CD4-positive, alpha-beta T cell treated with Interleukin-6 at 100 ng/mL for 8 hours (primary cell): ENCODE measurements at regions not wholly inside any gene's neighbourhood (a gene's known extent, or its start where the extent isn't known, plus 50 kb on each side); places are given as distances from the start of the nearest gene placed in this dataset.
A peak's percentile ranks its signal among the peaks of the same experiment; 100 is the strongest.

Experiments
- DNase-seq: peaks from one replicate; pipeline ENCODE4 v3.0.0-alpha.2; 2020; ENCODE audit warnings: mixed read lengths, low spot score

DNA sequence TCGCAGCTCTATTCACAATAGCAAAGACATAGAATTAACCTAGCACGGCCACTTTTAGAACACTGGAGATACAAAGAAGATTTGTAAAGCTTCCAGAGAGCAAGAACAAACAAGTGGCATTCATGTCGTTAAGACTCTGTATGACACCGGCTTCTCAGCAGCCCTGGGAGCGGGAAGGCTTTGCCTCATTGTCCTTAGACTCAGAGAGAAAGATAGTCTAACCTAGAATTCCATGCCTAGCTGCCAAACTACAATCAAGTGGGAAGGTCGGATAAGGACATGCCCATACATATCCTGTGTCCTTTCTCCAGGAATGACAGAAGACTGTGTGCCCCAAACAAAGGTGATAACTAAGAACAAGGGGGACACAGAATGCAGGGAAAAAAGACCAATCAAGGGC, 1038.3 kb downstream of the BCL11B start:
- DNase-seq = no peak

DNA sequence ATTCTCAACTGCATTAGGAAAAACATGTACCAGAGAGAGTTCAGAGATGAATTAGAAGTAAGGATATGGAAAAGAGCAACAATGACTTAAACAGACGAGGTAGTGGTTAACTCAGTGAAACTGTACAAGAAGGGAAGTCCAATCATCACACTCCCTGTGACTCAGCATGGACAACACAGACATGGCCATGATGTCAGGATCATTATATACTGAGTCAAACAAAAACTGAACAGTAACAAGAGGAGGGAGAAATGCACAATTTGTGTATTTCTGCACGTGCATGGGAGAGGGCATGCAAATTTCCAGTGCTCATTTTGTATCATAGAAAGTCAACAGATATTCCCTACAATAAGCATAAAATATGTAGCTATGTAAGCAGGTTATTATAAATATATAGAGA, 1037.8 kb downstream of the BCL11B start:
- no peak for DNase-seq

- DNase-seq = no peak
Observed at GRCh38 chr14:98236314-98236713, 1035.7 kb downstream of the BCL11B start.

- DNase-seq = peak; percentile 9
Observed at GRCh38 chr14:98237939-98238338, 1034.1 kb downstream of the BCL11B start.

DNA sequence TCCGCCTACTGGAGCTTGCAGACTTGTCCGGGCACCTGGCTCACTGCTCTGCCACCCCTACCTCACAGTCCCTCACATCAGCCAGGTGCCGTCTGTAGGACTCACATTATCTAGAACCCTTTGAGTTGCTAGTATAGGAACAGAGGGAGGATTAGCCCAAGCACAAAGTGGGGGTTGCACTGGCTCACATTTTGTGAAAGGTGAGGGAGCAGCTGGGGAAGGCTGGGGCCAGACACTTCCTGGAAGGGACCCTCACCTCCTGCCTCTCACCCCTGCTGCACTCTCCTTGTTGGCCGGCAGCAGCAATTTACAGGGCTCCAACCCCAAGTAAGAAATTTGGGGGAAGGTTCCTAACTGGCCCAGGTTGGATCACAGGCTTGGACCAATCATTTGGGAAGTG, 1031.6 kb downstream of the BCL11B start:
- no peak for DNase-seq

DNA sequence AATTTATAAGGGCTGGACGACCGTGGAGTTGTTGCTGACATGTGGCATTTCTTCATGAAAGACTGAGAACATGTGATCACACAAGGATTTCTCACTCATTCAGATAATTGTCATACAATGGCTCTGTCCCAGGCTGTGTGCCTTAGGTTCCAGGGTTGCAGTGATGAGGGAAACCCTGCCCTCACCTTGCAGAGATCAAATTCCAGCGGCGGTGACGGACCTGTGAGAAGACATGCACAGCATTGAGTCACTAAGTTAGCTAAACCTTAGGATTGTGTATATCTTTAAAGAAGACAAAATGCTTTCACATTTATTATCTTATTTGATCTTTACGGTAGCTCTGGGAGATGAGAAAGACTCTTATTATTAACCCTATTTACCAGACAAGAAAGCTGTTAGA, 1029.1 kb downstream of the BCL11B start:
- DNase-seq = no peak

DNA sequence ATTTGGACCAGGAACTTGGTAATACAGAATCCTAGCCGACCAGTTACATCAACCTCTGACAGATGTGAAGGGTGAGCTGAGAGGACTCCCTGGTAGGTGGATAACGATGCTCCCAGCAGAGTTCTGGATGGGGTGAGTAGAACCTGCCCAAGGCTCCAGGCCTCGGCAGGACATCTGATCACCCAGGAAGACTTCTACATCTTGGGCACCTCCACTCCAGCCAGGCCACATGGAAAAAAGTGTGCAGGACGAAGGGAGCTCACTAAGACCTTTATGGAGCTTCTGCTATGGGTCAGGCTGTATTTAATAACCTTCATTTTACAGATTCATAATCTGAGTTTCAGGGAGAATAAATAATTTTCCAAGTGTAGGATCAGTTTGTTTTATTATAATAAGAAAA, 1028.7 kb downstream of the BCL11B start:
- no peak for DNase-seq

DNA sequence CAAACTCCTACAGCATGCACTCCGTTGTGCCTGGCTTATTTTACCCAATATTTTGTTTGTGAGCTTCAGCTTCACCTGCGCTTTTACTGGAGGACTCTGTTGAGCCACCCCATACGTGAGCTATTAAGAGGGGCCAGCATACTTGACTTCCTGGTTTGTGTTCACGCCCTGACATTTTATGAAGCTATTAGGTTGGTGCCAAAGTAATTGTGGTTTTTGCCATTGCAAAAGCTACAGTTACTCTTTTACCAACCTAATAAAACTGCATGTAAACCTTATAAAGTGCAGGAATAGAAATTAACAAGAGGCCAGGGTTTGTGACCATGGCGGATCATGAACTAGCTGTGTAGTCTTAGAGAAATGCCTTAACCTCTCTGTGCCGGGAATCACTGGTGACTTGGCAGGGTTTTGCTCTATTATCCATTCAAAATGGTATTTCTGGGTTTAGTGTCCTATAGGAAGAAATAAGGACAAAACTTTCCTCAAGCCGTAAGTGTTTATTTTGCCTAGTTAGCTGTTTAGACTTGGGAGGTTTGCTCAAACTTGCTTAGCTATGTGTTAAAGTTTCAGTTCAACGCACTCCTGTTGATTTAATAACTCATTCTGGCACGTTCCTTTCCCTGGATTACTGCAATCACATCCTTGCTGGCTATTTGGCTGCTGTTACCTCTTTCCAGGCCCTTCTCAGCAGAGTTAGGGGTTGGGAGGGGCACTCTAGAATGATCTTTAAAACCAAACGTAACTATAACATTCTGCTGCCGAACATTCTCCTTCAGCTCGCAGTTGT, 1027.6 kb downstream of the BCL11B start:
- DNase-seq = no peak

- no peak for DNase-seq
Observed at GRCh38 chr14:98244966-98245569, 1026.9 kb downstream of the BCL11B start.

- no peak for DNase-seq
Observed at GRCh38 chr14:98249057-98249456, 1022.9 kb downstream of the BCL11B start.

DNA sequence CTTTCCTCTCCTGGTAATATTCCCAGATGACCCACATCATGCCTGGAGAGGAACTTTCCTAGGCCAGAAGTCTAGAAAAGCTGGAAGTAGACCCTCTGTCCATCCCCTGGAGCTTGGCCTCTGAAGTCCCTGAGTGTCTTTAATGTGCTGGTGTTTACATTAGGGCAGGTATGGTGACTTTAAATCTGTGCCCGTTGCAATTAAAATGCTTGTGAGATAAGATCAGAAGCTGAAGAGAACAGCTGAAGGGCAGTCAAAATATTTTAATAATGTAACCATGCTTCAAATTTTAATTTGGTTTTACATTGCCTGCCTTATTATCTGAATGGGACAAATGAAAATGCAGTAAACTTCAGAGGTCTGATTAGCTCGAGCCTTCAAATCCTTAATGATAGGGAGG, 1022.5 kb downstream of the BCL11B start:
- DNase-seq = no peak

DNA sequence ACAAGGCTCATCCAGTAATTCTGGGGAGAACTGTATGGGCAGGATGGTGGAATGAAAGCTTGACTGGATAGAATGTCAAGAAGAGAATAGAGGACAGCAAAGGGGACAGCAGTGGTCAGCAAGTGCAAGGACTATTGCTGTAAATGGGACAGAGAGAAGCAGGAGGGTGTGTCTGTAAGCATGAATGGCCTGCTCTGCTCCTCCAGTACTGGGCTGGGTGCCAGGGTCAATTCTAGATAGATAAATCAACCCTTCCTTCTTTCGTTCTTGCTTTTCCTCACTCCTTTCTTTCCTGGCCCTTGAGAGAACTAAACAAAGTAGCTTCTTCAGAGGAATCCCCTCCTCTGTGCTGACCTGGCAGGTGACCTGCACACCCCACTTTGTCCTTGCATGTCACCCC, 1019.2 kb downstream of the BCL11B start:
- DNase-seq = no peak

DNA sequence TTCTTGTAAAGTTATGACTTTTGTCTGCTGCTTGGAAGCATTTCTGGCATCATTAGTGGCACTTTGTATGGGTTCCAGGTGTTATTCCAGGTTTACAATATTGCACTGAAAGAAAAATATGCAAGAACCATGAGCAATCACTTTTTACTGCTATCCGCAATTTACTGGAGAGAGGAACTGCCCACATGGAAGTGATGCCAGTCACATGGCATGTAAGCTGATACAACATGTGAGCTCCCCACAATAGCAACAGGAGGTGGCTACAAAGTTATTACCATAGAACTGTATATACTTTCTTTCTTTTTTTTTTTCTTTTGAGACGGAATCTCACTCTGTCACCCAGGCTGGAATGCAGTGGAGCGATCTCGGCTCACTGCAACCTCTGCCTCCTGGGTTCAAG, 1012.1 kb downstream of the BCL11B start:
- no peak for DNase-seq

GRCh38 chr14:98262566-98262965, 1009.4 kb downstream of the BCL11B start:
- DNase-seq = no peak

DNA sequence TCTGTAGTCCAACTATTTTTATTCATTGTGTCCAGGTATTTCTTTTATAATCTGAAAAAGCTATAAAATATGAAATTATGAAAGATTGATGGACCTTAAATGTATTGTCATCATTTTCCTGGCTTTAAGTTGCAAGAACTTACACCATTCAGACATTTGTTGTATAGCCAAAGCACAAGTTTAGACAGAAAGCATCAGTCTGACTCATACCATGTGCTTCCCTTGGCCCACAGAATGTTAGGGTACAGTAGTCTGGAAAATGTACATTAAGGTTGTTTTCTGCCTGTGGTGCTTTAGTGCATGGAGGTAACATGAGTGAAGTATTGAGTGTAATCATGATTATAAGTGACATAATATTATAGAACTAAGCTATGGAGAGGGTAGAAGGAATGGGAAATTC, 1002.5 kb downstream of the BCL11B start:
- no peak for DNase-seq

- no peak for DNase-seq
Observed at GRCh38 chr14:98270201-98270600, 1001.8 kb downstream of the BCL11B start.

DNA sequence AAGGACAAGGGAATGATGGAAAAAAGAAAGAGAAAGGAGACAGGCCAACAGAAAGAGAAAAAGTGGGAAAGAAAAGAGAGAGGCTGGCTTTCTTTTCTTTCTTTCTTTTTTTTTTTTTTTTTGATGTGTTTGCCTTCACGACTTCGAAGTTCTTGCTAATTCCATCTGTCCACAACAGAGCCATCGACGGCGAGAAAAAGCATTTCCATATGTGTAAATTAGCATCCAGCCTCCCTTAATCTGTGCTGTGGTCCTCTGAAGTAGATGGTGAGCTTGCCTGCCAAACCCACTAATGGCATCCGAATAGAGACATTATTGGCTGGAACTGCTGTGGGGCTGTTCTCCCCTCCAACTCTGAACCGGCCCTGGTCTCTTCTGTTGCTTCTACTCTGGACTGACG, 997.4 kb downstream of the BCL11B start:
- no peak for DNase-seq

DNA sequence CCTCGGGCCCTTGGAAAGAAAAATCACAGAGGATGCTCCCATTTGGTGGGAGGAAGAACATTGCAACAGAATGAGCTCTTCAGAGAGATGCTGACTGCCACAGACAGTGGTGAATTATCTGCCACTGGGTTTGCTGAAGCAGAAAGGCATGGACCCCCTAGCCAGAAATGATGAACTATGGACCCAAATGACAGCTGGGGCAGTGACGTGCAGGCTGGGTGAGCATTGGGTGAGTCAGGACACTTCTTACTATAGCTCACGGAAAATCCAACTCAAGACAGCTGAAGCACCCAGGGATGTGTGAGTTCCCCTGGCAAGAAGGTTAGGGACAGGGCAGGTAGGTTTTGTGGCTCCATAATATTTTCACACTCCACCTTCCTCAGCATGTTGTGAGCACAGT, 993.2 kb downstream of the BCL11B start:
- DNase-seq = no peak

DNA sequence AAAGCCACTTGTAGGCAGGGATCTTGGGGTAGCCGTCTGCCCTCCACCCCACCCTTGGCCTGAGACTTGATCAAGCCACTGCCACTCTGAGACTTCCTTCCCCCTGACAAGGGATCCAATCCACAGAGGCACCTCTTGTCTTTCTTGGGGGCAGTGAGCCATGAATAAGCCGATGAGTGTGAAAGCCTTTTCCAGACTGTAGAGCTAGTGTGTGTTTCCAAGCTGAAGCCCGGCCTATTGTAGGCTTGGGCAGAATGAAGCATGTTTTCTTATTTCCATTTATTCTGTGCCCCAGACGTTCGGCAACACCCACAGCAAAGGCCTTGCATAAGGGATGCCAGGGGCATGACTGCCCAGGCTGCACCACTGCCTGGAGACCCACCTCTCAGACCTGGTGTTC, 991.6 kb downstream of the BCL11B start:
- no peak for DNase-seq

DNA sequence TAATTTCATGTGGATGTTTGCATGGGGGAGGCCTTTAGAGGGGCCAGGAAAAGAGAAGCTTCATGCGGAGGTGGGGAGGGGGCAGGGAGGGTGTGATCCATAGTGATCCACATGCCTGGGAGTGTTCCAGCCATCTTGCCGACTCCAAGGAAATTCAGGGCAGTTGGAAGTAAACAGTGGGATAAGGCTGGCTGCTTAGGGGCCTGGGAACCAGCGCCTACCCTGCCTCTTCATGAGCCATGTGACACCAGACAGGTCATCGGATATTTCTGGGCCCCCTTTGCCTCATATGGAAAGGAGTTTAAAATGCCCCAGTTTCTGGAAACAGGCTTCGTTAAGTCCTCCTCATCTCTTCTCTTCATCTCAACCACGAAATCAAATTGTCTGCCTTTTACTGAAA, 983.2 kb downstream of the BCL11B start:
- DNase-seq = no peak

DNA sequence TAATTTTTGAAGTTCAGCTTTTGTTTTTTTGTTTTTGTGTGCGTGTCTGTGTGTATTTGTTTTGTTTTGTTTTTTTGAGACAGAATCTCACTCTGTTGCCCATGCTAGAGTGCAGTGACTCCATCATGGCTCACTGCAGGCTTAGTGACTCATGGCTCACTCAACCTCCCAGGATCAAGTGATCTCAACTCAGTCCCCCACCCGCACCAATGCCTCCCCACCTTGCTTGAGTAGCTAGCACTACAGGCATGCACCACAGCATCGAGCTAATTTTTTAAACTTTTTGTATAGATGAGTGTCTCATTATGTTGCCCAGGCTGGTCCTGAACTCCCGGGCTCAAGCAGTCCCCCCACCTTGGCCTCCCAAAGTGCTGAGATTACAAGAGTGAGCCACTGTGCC, 981.4 kb downstream of the BCL11B start:
- no peak for DNase-seq

GRCh38 chr14:98292191-98292590, 979.8 kb downstream of the BCL11B start:
- DNase-seq = no peak

- no peak for DNase-seq
Observed at GRCh38 chr14:98293576-98293975, 978.4 kb downstream of the BCL11B start.

DNA sequence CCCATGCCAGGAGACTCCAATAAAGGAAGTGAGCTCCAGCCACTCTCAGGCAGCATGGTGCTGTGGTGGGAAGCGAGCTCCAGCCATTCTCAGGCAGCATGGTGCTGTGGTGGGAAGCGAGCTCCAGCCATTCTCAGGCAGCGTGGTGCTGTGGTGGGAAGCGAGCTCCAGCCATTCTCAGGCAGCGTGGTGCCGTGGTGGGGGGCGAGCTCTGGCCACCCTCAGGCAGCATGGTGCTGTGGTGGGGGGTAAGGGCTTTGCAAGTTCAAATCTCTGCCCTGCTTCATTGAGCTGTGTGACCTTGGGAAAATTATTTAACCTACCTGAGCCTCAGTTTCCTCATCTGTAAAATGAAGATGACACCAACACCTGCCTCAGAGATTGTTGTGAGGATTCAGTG, 975.1 kb downstream of the BCL11B start:
- no peak for DNase-seq
